Endothelial cell of umbilical vein (primary cell): ENCODE measurements at regions not wholly inside any gene's neighbourhood (a gene's known extent, or its start where the extent isn't known, plus 50 kb on each side); places are given as distances from the start of the nearest gene placed in this dataset.

Source experiments
- BruUV-seq: library from RNA; stranded (reverse); fragments of 400-500 nt; replicated peaks from 2 replicates; lab custom pipeline; 2021; lab: Mats Ljungman, UMichigan
- CTCF ChIA-PET: fragments of 300-600, 350-600 bp; sonication (Branson Sonifier 250); formaldehyde crosslinking; loops from one replicate; lab custom pipeline; 2021; ENCODE audit warnings: antibody characterized with exemption, inconsistent platforms; lab: Charles Lee
- POLR2A ChIA-PET: fragments of 300-600, 350-600 bp; sonication (Branson Sonifier 250); formaldehyde crosslinking; loops from one replicate; lab custom pipeline; 2021; ENCODE audit warnings: antibody characterized with exemption, inconsistent platforms; lab: Charles Lee
- DNase-seq: peaks from one replicate; pipeline ENCODE4 v3.0.0-alpha.2; 2011; ENCODE audit warnings: low read depth, low spot score
- FAIRE-seq: peaks from 2 replicates; lab custom pipeline; 2011; peaks lifted over from hg19 to GRCh38; lab: Jason Lieb, UNC
- H2AFZ ChIP-seq: 2 replicates; pipeline ENCODE4 v1.6.0; 2012; ENCODE audit warnings: low read depth, low read length, control low read depth, inconsistent platforms
- H3K27ac ChIP-seq: 2 replicates; pipeline ENCODE4 v1.5.1; 2011; ENCODE audit warnings: low read depth, mild to moderate bottlenecking, control low read depth, low read length, moderate library complexity; ENCODE audit not compliant: insufficient read depth
- H3K27me3 ChIP-seq, 2 experiments: 2 replicates each; pipeline versions ENCODE4 v1.6.0 to v1.6.1; 2011; ENCODE audit warnings: low read length in 2 of 2, mixed read lengths in 1 of 2; ENCODE audit not compliant: control insufficient read depth in 2 of 2, insufficient read depth in 2 of 2
- H3K36me3 ChIP-seq, 2 experiments: 2 replicates in 1 of 2; 3 replicates in 1 of 2; pipeline ENCODE4 v1.5.1; 2011; ENCODE audit warnings: low read length in 2 of 2, mild to moderate bottlenecking in 1 of 2, moderate library complexity in 1 of 2; ENCODE audit not compliant: control insufficient read depth in 2 of 2, insufficient read depth in 2 of 2; ENCODE audit errors: extremely low read depth in 1 of 2
- H3K4me1 ChIP-seq: 3 replicates; pipeline ENCODE4 v1.5.1; 2011; ENCODE audit warnings: mild to moderate bottlenecking, low read length; ENCODE audit not compliant: control insufficient read depth, insufficient read depth; ENCODE audit errors: extremely low read depth
- H3K4me2 ChIP-seq: 2 replicates; pipeline ENCODE4 v1.6.1; 2011; ENCODE audit warnings: low read length, control low read depth, mixed read lengths; ENCODE audit not compliant: insufficient read depth
- H3K4me3 ChIP-seq, 3 experiments: fragments of 200-600 bp in 1 of 3; sonication (generic), shearing (Covaris generic) in 1 of 3; replicated peaks in 1 of 3; 2 replicates each; pipeline ENCODE4 v1.5.1; 2011 to 2016; ENCODE audit warnings: control low read depth in 3 of 3, low read length in 3 of 3, mild to moderate bottlenecking in 2 of 3, inconsistent platforms in 1 of 3, low read depth in 1 of 3, moderate library complexity in 1 of 3; ENCODE audit not compliant: insufficient read depth in 1 of 3
- H3K79me2 ChIP-seq: 2 replicates; pipeline ENCODE4 v1.6.0; 2012; ENCODE audit warnings: low read length, inconsistent platforms; ENCODE audit not compliant: control insufficient read depth, insufficient read depth
- H3K9ac ChIP-seq: replicated peaks from 2 replicates; pipeline ENCODE3; 2011; ENCODE audit warnings: low read length, control low read depth; ENCODE audit not compliant: insufficient read depth; ENCODE audit errors: extremely low read depth
- H3K9me1 ChIP-seq: replicated peaks from 3 replicates; pipeline ENCODE4 v1.6.0; 2011; ENCODE audit warnings: mild to moderate bottlenecking, low read length; ENCODE audit not compliant: control insufficient read depth, insufficient read depth; ENCODE audit errors: extremely low read depth
- H3K9me3 ChIP-seq: replicated peaks from 2 replicates; pipeline ENCODE4 v1.5.1; 2012; ENCODE audit warnings: low read length, inconsistent platforms; ENCODE audit not compliant: control insufficient read depth, insufficient read depth
- H4K20me1 ChIP-seq: replicated peaks from 2 replicates; pipeline ENCODE3; 2011; ENCODE audit warnings: mild to moderate bottlenecking, low read length; ENCODE audit not compliant: control insufficient read depth, insufficient read depth; ENCODE audit errors: extremely low read depth
- EZH2 ChIP-seq: IDR thresholded peaks from 2 replicates; pipeline ENCODE4 v1.6.1; 2012; ENCODE audit warnings: borderline replicate concordance, low read depth, mild to moderate bottlenecking, moderate library complexity, low read length, inconsistent platforms; ENCODE audit not compliant: severe bottlenecking
- FOS ChIP-seq: IDR thresholded peaks from 2 replicates; pipeline ENCODE4 v1.6.1; 2011; ENCODE audit warnings: mild to moderate bottlenecking, low read length, moderate library complexity, borderline replicate concordance; ENCODE audit not compliant: insufficient read depth
- GATA2 ChIP-seq: IDR thresholded peaks from 2 replicates; pipeline ENCODE4 v1.7.0; 2011; ENCODE audit warnings: low read depth, mild to moderate bottlenecking, moderate library complexity, mixed read lengths, low read length; ENCODE audit not compliant: insufficient read length, insufficient read depth
- JUN ChIP-seq: IDR thresholded peaks from 2 replicates; pipeline ENCODE4 v1.6.1; 2011; ENCODE audit warnings: borderline replicate concordance, low read depth; ENCODE audit not compliant: insufficient read length, insufficient read depth
- MYC ChIP-seq: IDR thresholded peaks from one replicate; pipeline ENCODE4 v1.6.1; 2011; ENCODE audit warnings: mild to moderate bottlenecking, low read depth, low read length
- POLR2A ChIP-seq: IDR thresholded peaks from 2 replicates; pipeline ENCODE4 v1.6.1; 2012; ENCODE audit warnings: low read depth, mild to moderate bottlenecking, control low read depth, low read length
- POLR2AphosphoS5 ChIP-seq: IDR thresholded peaks from 2 replicates; pipeline ENCODE4 v1.6.1; 2012; ENCODE audit warnings: low read depth, mild to moderate bottlenecking, control low read depth, low read length, moderate library complexity; ENCODE audit not compliant: insufficient read depth
- dilution Hi-C: fragments of 300-500 bp; cut with MboI; formaldehyde crosslinking; loops from one replicate; pipeline ENCODE4 v1.15.0; 2019; ENCODE audit warnings: low sequenced_read_pairs; ENCODE audit not compliant: extremely low pct_ligation_motif_present
- intact Hi-C: fragments of 100-400 bp; cut with micrococcal nuclease; formaldehyde crosslinking; loops from one replicate; pipeline ENCODE4 v1.10.0; 2022
- TF ChIP-seq, protein P1 (sequence below), 2 donors: IDR thresholded peaks; 1 replicate in 1 of 2; 2 replicates in 1 of 2; pipeline ENCODE4 v1.5.1; 2011; ENCODE audit warnings: low read length in 2 of 2, mild to moderate bottlenecking in 2 of 2, moderate library complexity in 2 of 2, control low read depth in 1 of 2, inconsistent platforms in 1 of 2, low read depth in 1 of 2; ENCODE audit not compliant: insufficient read depth in 1 of 2; ENCODE audit errors: extremely low read depth in 1 of 2
- TF ChIP-seq, protein P2 (sequence below): IDR thresholded peaks from 2 replicates; pipeline ENCODE4 v1.6.1; 2011; ENCODE audit not compliant: insufficient read depth, insufficient read length

DNA sequence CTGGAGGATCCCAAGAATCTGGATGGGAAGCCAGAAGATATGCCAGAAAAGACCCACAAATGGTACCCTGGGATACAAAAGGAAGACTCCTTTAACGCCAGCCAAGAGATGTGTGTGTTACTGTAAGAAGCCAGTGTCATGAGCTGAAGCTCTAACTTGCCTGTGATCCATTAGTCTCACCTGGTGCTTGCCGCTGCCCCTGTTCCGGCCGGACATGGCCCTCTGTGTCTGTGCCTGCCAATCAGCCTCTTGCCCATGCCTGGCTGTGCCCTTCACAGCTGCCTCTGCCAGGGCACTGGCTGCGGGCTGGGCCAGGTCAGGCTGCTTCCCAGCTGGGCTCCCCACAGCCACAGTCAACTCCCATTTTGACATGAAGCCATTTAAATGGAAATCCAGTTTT lies 55.4 kb downstream of the POU3F3 start:
- FAIRE-seq (no peak), DNase-seq (no peak)
- Histone ChIP-seq H3K4me2 (no peak overlapping the region), H3K9ac (no peak overlapping the region), H3K4me3 (no peak overlapping the region), H3K4me1 (no peaks in the 10 kb centered on the region), H3K9me3 (no peaks in the 10 kb centered on the region), H3K79me2 (no peaks in the 10 kb centered on the region), H4K20me1 (no peaks in the 10 kb centered on the region), H3K27ac (no peak overlapping the region), H3K36me3 (no peaks in the 10 kb centered on the region), H3K9me1 (no peaks in the 10 kb centered on the region), H2AFZ (no peak overlapping the region), H3K27me3 (no peaks in the 10 kb centered on the region)
- intact Hi-C loops (no loop called here), dilution Hi-C loops (no loop called here)
- TF ChIP-seq JUN, result no peak
- ChIA-PET CTCF (no interaction called here), POLR2A (no interaction called here)
- BruUV-seq, result no TSS peak

DNA sequence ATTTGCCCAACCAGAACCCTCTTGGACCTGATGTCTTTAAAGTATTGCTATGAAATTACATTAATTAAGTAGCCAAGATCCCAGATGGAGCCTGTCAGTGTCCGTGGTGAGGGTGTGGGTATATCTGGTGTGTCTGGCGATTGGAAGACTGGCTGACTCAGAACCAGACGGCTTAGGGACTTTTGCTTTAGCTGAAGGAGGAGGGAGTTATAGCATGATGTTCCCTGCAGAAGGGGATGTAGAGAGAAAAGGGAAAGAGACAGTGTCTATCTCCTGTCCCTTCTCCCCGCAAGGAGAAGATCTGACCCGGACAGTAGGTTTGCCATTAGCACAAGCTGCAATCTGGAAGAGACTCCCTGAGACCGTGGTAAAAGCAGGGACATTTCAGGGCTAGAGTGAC lies 60.6 kb downstream of the POU3F3 start:
- H3K9me3 ChIP-seq, result no peaks in the 10 kb centered on the region
- no peaks in the 10 kb centered on the region for H3K4me1 ChIP-seq
- intact Hi-C loops (no loop called here), dilution Hi-C loops (no loop called here)
- FAIRE-seq (no peak), DNase-seq (no peak)
- ChIA-PET POLR2A (no interaction called here), CTCF (no interaction called here)
- H3K27me3 ChIP-seq, result no peaks in the 10 kb centered on the region
- no peak overlapping the region for H3K4me3 ChIP-seq
- H3K79me2 ChIP-seq, result no peaks in the 10 kb centered on the region
- no peaks in the 10 kb centered on the region for H3K36me3 ChIP-seq
- H3K27ac ChIP-seq, result no peak overlapping the region
- no peaks in the 10 kb centered on the region for H3K9me1 ChIP-seq
- H3K4me2 ChIP-seq, result no peak overlapping the region
- H2AFZ ChIP-seq, result no peak overlapping the region
- BruUV-seq, result no TSS peak
- H3K9ac ChIP-seq, result no peak overlapping the region
- no peaks in the 10 kb centered on the region for H4K20me1 ChIP-seq
- TF ChIP-seq EZH2 (no peak), MYC (no peak), GATA2 (no peak), POLR2A (no peak), JUN (no peak), POLR2AphosphoS5 (no peak), FOS (no peak)
- TF ChIP-seq, protein P1, sequence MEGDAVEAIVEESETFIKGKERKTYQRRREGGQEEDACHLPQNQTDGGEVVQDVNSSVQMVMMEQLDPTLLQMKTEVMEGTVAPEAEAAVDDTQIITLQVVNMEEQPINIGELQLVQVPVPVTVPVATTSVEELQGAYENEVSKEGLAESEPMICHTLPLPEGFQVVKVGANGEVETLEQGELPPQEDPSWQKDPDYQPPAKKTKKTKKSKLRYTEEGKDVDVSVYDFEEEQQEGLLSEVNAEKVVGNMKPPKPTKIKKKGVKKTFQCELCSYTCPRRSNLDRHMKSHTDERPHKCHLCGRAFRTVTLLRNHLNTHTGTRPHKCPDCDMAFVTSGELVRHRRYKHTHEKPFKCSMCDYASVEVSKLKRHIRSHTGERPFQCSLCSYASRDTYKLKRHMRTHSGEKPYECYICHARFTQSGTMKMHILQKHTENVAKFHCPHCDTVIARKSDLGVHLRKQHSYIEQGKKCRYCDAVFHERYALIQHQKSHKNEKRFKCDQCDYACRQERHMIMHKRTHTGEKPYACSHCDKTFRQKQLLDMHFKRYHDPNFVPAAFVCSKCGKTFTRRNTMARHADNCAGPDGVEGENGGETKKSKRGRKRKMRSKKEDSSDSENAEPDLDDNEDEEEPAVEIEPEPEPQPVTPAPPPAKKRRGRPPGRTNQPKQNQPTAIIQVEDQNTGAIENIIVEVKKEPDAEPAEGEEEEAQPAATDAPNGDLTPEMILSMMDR (IDR thresholded peaks at IDR 0.05; ENCODE audit: extremely low read depth in 1 of 2, insufficient read depth in 1 of 2, low read depth in 1 of 2, low read length in 2 of 2), result no peak
- TF ChIP-seq, protein P2, sequence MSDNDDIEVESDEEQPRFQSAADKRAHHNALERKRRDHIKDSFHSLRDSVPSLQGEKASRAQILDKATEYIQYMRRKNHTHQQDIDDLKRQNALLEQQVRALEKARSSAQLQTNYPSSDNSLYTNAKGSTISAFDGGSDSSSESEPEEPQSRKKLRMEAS, result no peak
